Trophoblast cell (in vitro differentiated cells and primary cell): ENCODE measurements at regions not wholly inside any gene's neighbourhood (a gene's known extent, or its start where the extent isn't known, plus 50 kb on each side); places are given as distances from the start of the nearest gene placed in this dataset.

Source experiments
- DNase-seq, 2 donors: peaks; one replicate each; pipeline ENCODE4 v3.0.0-alpha.2; 2016
- H2AFZ ChIP-seq: 2 replicates; pipeline ENCODE4 v1.6.1; 2013; ENCODE audit warnings: low read length, moderate library complexity, mild to moderate bottlenecking; ENCODE audit not compliant: insufficient read depth, poor library complexity
- H2AK5ac ChIP-seq: 2 replicates; pipeline ENCODE4 v1.6.1; 2013; ENCODE audit warnings: mild to moderate bottlenecking, low read length
- H2BK120ac ChIP-seq: 2 replicates; pipeline ENCODE4 v1.6.1; 2013; ENCODE audit warnings: low read length, mild to moderate bottlenecking, moderate library complexity; ENCODE audit not compliant: insufficient read depth, poor library complexity
- H2BK12ac ChIP-seq: 2 replicates; pipeline ENCODE4 v1.6.1; 2013; ENCODE audit warnings: mild to moderate bottlenecking, low read length, moderate library complexity
- H2BK5ac ChIP-seq: 2 replicates; pipeline ENCODE4 v1.6.1; 2013; ENCODE audit warnings: low read length, low read depth, moderate library complexity, mild to moderate bottlenecking; ENCODE audit not compliant: poor library complexity
- H3K14ac ChIP-seq: 2 replicates; pipeline ENCODE4 v1.6.1; 2013; ENCODE audit warnings: mild to moderate bottlenecking, low read length
- H3K18ac ChIP-seq: 2 replicates; pipeline ENCODE4 v1.6.1; 2013; ENCODE audit warnings: mild to moderate bottlenecking, low read length
- H3K23ac ChIP-seq: 2 replicates; pipeline ENCODE4 v1.6.1; 2013; ENCODE audit warnings: low read length
- H3K27ac ChIP-seq: 2 replicates; pipeline ENCODE4 v1.5.1; 2013; ENCODE audit warnings: low read depth, mild to moderate bottlenecking, inconsistent platforms, low read length, moderate library complexity
- H3K27me3 ChIP-seq: 2 replicates; pipeline ENCODE4 v1.6.1; 2013; ENCODE audit warnings: inconsistent platforms, mild to moderate bottlenecking, low read length, moderate library complexity; ENCODE audit not compliant: insufficient read depth
- H3K36me3 ChIP-seq, 2 experiments: 1 replicate in 1 of 2; 2 replicates in 1 of 2; pipeline ENCODE4 v1.6.1; 2013; ENCODE audit warnings: low read length in 2 of 2, mild to moderate bottlenecking in 2 of 2, moderate library complexity in 1 of 2; ENCODE audit not compliant: insufficient read depth in 2 of 2, control insufficient read depth in 1 of 2
- H3K4ac ChIP-seq: 2 replicates; pipeline ENCODE4 v1.6.1; 2013; ENCODE audit warnings: low read depth, mild to moderate bottlenecking, low read length, moderate library complexity
- H3K4me1 ChIP-seq, 2 experiments: 1 replicate in 1 of 2; 2 replicates in 1 of 2; pipeline ENCODE4 v1.6.1; 2013; ENCODE audit warnings: low read length in 2 of 2, mild to moderate bottlenecking in 2 of 2, moderate library complexity in 1 of 2; ENCODE audit not compliant: insufficient read depth in 2 of 2, control insufficient read depth in 1 of 2
- H3K4me2 ChIP-seq: 2 replicates; pipeline ENCODE4 v1.6.1; 2013; ENCODE audit warnings: inconsistent platforms, mild to moderate bottlenecking, low read length, moderate library complexity
- H3K4me3 ChIP-seq: 2 replicates; pipeline ENCODE4 v1.5.1; 2013; ENCODE audit warnings: mild to moderate bottlenecking, low read depth, low read length, inconsistent platforms
- H3K79me1 ChIP-seq: one replicate; pipeline ENCODE4 v1.6.1; 2013; ENCODE audit warnings: low read length
- H3K79me2 ChIP-seq: 2 replicates; pipeline ENCODE4 v1.6.1; 2013; ENCODE audit warnings: low read length, mild to moderate bottlenecking; ENCODE audit not compliant: control insufficient read depth, insufficient read depth, poor library complexity
- H3K9ac ChIP-seq: 2 replicates; pipeline ENCODE4 v1.6.1; 2013; ENCODE audit warnings: mild to moderate bottlenecking, low read length
- H3K9me3 ChIP-seq: 2 replicates; pipeline ENCODE4 v1.6.1; 2013; ENCODE audit warnings: low read depth, mild to moderate bottlenecking, control low read depth, inconsistent platforms, low read length; ENCODE audit not compliant: insufficient read depth
- H4K12ac ChIP-seq: 2 replicates; pipeline ENCODE4 v1.6.1; 2013; ENCODE audit warnings: low read depth, mild to moderate bottlenecking, low read length, moderate library complexity
- H4K8ac ChIP-seq: 2 replicates; pipeline ENCODE4 v1.6.1; 2013; ENCODE audit warnings: low read depth, mild to moderate bottlenecking, low read length, moderate library complexity
- H4K91ac ChIP-seq: one replicate; pipeline ENCODE4 v1.6.1; 2013; ENCODE audit warnings: low read depth, mild to moderate bottlenecking, low read length, moderate library complexity
- WGBS: extraction: QIAGEN DNeasy Blood & Tissue Kit; methylation state at CpG from one replicate; pipeline ENCODE4 v1.1.7; 2013; ENCODE audit warnings: missing lambda C conversion rate; ENCODE audit not compliant: insufficient read length, insufficient coverage; ENCODE audit errors: extremely low coverage; 5-methylcytosine and 5-hydroxymethylcytosine counted together

DNA sequence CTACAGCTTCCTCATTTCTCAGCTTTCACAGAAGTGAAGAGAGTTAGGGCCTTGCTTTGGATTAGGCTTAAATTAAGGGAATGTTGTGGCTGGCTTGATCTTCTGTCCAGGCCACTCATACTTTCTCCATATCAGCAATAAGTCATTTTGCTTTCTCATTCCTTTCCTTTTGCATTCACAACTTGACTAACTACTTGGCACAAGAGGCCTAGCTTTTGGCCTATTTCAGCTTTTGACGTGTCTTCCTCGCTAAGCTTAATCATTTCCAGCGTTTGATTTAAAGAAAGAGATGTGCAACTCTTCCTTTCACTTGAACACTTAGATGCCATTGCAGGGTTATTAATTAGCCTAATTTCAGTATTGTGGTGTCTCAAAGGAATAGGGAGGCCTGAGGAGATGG, 712.0 kb downstream of the INHBA start:
- Histone ChIP-seq H3K79me1 (no peaks in the 10 kb centered on the region), H3K4ac (no peak overlapping the region), H2BK5ac (no peak overlapping the region), H3K27me3 (no peaks in the 10 kb centered on the region), H3K79me2 (no peaks in the 10 kb centered on the region), H4K91ac (no peak overlapping the region), H3K36me3 (no peaks in the 10 kb centered on the region), H4K12ac (no peak overlapping the region), H3K4me1 (no peaks in the 10 kb centered on the region), H3K9ac (no peak overlapping the region), H3K23ac (no peak overlapping the region), H3K4me2 (no peak overlapping the region), H2AFZ (no peak overlapping the region), H2AK5ac (no peak overlapping the region), H3K18ac (no peak overlapping the region), H3K27ac (no peak overlapping the region), H2BK12ac (no peak overlapping the region), H3K9me3 (no peaks in the 10 kb centered on the region), H2BK120ac (no peak overlapping the region), H3K4me3 (no peak overlapping the region), H4K8ac (no peak overlapping the region), H3K14ac (no peak overlapping the region)
- DNase-seq = no peak
- WGBS = no CpG with 5 or more reads among the region's 3 CpGs

- H3K4me3 ChIP-seq = no peak overlapping the region
- no peak overlapping the region for H3K9ac ChIP-seq
- H3K79me1 ChIP-seq = no peaks in the 10 kb centered on the region
- no peak overlapping the region for H3K4me2 ChIP-seq
- no peak overlapping the region for H3K18ac ChIP-seq
- H3K23ac ChIP-seq = no peak overlapping the region
- no peak overlapping the region for H2AK5ac ChIP-seq
- H2AFZ ChIP-seq = no peak overlapping the region
- no peaks in the 10 kb centered on the region for H3K79me2 ChIP-seq
- H2BK12ac ChIP-seq = no peak overlapping the region
- no peaks in the 10 kb centered on the region for H3K9me3 ChIP-seq
- no peak overlapping the region for H4K8ac ChIP-seq
- H3K14ac ChIP-seq = no peak overlapping the region
- no peak overlapping the region for H2BK5ac ChIP-seq
- H3K4me1 ChIP-seq = no peaks in the 10 kb centered on the region
- H3K27me3 ChIP-seq = no peaks in the 10 kb centered on the region
- H4K12ac ChIP-seq = no peak overlapping the region
- H3K36me3 ChIP-seq = no peaks in the 10 kb centered on the region
- no peak overlapping the region for H3K27ac ChIP-seq
- no CpG with 5 or more reads among the region's 2 CpGs for WGBS
- H2BK120ac ChIP-seq = no peak overlapping the region
- H3K4ac ChIP-seq = no peak overlapping the region
- no peak overlapping the region for H4K91ac ChIP-seq
- DNase-seq = no peak
Observed at GRCh38 chr7:40987571-40987970, 715.3 kb downstream of the INHBA start.

- WGBS = no CpG with 5 or more reads among the region's 7 CpGs
- Histone ChIP-seq H3K4me2 (no peak overlapping the region), H3K4me1 (no peaks in the 10 kb centered on the region), H3K14ac (no peak overlapping the region), H2AFZ (no peak overlapping the region), H4K12ac (no peak overlapping the region), H3K9ac (no peak overlapping the region), H2BK120ac (no peak overlapping the region), H3K4ac (no peak overlapping the region), H3K4me3 (no peak overlapping the region), H3K79me2 (no peaks in the 10 kb centered on the region), H3K23ac (no peak overlapping the region), H2BK5ac (no peak overlapping the region), H3K27ac (no peak overlapping the region), H4K8ac (no peak overlapping the region), H4K91ac (no peak overlapping the region), H3K9me3 (no peaks in the 10 kb centered on the region), H2BK12ac (no peak overlapping the region), H2AK5ac (no peak overlapping the region), H3K27me3 (no peaks in the 10 kb centered on the region), H3K79me1 (no peaks in the 10 kb centered on the region), H3K18ac (no peak overlapping the region), H3K36me3 (no peaks in the 10 kb centered on the region)
- DNase-seq = peak in 1 of 2 donors; percentile 19
Observed at GRCh38 chr7:40986351-40986873, 716.5 kb downstream of the INHBA start.

GRCh38 chr7:40983111-40983510, 719.8 kb downstream of the INHBA start:
- Histone ChIP-seq H2BK5ac (no peak overlapping the region), H4K8ac (no peak overlapping the region), H3K14ac (no peak overlapping the region), H2AK5ac (no peak overlapping the region), H3K9ac (no peak overlapping the region), H3K27ac (no peak overlapping the region), H3K4me1 (peaks cover 3 to 8% of the 10 kb centered on the region in 2 experiments), H3K4ac (no peak overlapping the region), H3K18ac (no peak overlapping the region), H3K27me3 (no peaks in the 10 kb centered on the region), H3K9me3 (peaks cover 3% of the 10 kb centered on the region), H3K23ac (no peak overlapping the region), H4K12ac (no peak overlapping the region), H4K91ac (no peak overlapping the region), H2AFZ (no peak overlapping the region), H3K4me2 (no peak overlapping the region), H3K79me2 (no peaks in the 10 kb centered on the region), H3K36me3 (no peaks in the 10 kb centered on the region), H2BK120ac (no peak overlapping the region), H2BK12ac (no peak overlapping the region), H3K4me3 (no peak overlapping the region), H3K79me1 (peaks cover 7% of the 10 kb centered on the region)
- WGBS = no CpG with 5 or more reads among the region's 5 CpGs
- no peak for DNase-seq
